ENCODE measurements at regions not wholly inside any gene's neighbourhood (a gene's known extent, or its start where the extent isn't known, plus 50 kb on each side); places are given as distances from the start of the nearest gene placed in this dataset.
A peak's percentile ranks its signal among the peaks of the same experiment; 100 is the strongest.

GRCh38 chr3:139095803-139096466, 51.2 kb upstream of the PRR23C start:
- H4K12ac ChIP-seq (ENCODE audit: low read depth, low read length) = no peak overlapping the region
- no peak overlapping the region for H3K18ac ChIP-seq (ENCODE audit: low read length)
- H3K4me1 ChIP-seq (ENCODE audit: control insufficient read depth in 1 of 2, insufficient read depth in 2 of 2, low read length in 2 of 2) = no peaks in the 10 kb centered on the region
- no peak overlapping the region for H4K91ac ChIP-seq (ENCODE audit: low read depth, low read length)
- DNase-seq = no peak
- H3K27ac ChIP-seq (ENCODE audit: low read depth, low read length) = no peak overlapping the region
- no peaks in the 10 kb centered on the region for H3K27me3 ChIP-seq (ENCODE audit: insufficient read depth, low read length)
- no peak overlapping the region for H2AK5ac ChIP-seq (ENCODE audit: low read length)
- H3K14ac ChIP-seq (ENCODE audit: low read length) = no peak overlapping the region
- WGBS (ENCODE audit: extremely low coverage, insufficient coverage, insufficient read length) = no CpG with 5 or more reads among the region's 4 CpGs
- H2BK5ac ChIP-seq (ENCODE audit: low read depth, low read length, poor library complexity) = no peak overlapping the region
- no peak overlapping the region for H3K4me3 ChIP-seq (ENCODE audit: low read depth, low read length)
- H3K79me2 ChIP-seq (ENCODE audit: control insufficient read depth, insufficient read depth, low read length, poor library complexity) = no peaks in the 10 kb centered on the region
- H2BK120ac ChIP-seq (ENCODE audit: insufficient read depth, low read length, poor library complexity) = no peak overlapping the region
- H3K79me1 ChIP-seq (ENCODE audit: low read length) = no peaks in the 10 kb centered on the region
- H3K9ac ChIP-seq (ENCODE audit: low read length) = no peak overlapping the region
- no peak overlapping the region for H4K8ac ChIP-seq (ENCODE audit: low read depth, low read length)
- H3K36me3 ChIP-seq (ENCODE audit: control insufficient read depth in 1 of 2, insufficient read depth in 2 of 2, low read length in 2 of 2) = no peaks in the 10 kb centered on the region
- no peak overlapping the region for H2AFZ ChIP-seq (ENCODE audit: insufficient read depth, low read length, poor library complexity)
- no peak overlapping the region for H3K4ac ChIP-seq (ENCODE audit: low read depth, low read length)
- no peaks in the 10 kb centered on the region for H3K9me3 ChIP-seq (ENCODE audit: insufficient read depth, low read depth, low read length)
- H3K23ac ChIP-seq (ENCODE audit: low read length) = no peak overlapping the region
- no peak overlapping the region for H3K4me2 ChIP-seq (ENCODE audit: low read length)
- no peak overlapping the region for H2BK12ac ChIP-seq (ENCODE audit: low read length)

DNA sequence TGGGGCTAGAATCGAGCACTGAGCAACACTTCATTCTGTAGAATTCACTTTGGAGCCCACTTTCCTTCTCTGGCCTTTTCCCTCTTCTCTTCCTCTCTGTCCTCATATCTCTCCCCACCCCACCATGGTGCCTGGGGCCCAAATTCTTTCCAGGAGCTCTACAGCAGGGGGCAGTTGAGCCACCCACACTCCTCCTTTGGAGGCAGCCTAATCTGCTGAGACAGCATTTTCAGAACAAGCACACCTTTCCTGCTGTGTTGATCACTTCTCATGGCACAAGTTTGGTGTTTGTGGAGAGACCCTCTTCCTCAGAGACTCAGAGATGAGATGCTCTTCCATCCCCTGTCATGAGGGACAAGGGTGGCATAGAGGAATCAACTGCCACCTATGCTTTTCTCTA, 52.0 kb upstream of the PRR23C start:
- no peak overlapping the region for H3K4me2 ChIP-seq (ENCODE audit: low read length)

GRCh38 chr3:139098391-139098790, 53.7 kb upstream of the PRR23C start:
- Histone ChIP-seq H4K91ac (ENCODE audit: low read depth, low read length) (no peak overlapping the region), H3K36me3 (ENCODE audit: control insufficient read depth in 1 of 2, insufficient read depth in 2 of 2, low read length in 2 of 2) (no peaks in the 10 kb centered on the region), H3K27ac (ENCODE audit: low read depth, low read length) (no peak overlapping the region), H2BK12ac (ENCODE audit: low read length) (no peak overlapping the region), H3K9me3 (ENCODE audit: insufficient read depth, low read depth, low read length) (no peaks in the 10 kb centered on the region), H3K79me1 (ENCODE audit: low read length) (no peaks in the 10 kb centered on the region), H3K9ac (ENCODE audit: low read length) (no peak overlapping the region), H2AK5ac (ENCODE audit: low read length) (no peak overlapping the region), H3K79me2 (ENCODE audit: control insufficient read depth, insufficient read depth, low read length, poor library complexity) (no peaks in the 10 kb centered on the region), H2BK5ac (ENCODE audit: low read depth, low read length, poor library complexity) (no peak overlapping the region), H2BK120ac (ENCODE audit: insufficient read depth, low read length, poor library complexity) (no peak overlapping the region), H3K18ac (ENCODE audit: low read length) (no peak overlapping the region), H3K4me1 (ENCODE audit: control insufficient read depth in 1 of 2, insufficient read depth in 2 of 2, low read length in 2 of 2) (no peaks in the 10 kb centered on the region), H4K12ac (ENCODE audit: low read depth, low read length) (no peak overlapping the region), H3K4me3 (ENCODE audit: low read depth, low read length) (no peak overlapping the region), H2AFZ (ENCODE audit: insufficient read depth, low read length, poor library complexity) (no peak overlapping the region), H3K23ac (ENCODE audit: low read length) (no peak overlapping the region), H3K4me2 (ENCODE audit: low read length) (no peak overlapping the region), H4K8ac (ENCODE audit: low read depth, low read length) (no peak overlapping the region), H3K14ac (ENCODE audit: low read length) (no peak overlapping the region), H3K4ac (ENCODE audit: low read depth, low read length) (no peak overlapping the region), H3K27me3 (ENCODE audit: insufficient read depth, low read length) (no peaks in the 10 kb centered on the region)
- DNase-seq = no peak
- no CpG with 5 or more reads among the region's 1 CpG for WGBS (ENCODE audit: extremely low coverage, insufficient coverage, insufficient read length)

More for the DNA sequence above, 52.0 kb upstream of the PRR23C start:
- no peaks in the 10 kb centered on the region for H3K27me3 ChIP-seq (ENCODE audit: insufficient read depth, low read length)
- H3K9ac ChIP-seq (ENCODE audit: low read length) = no peak overlapping the region
- H2BK12ac ChIP-seq (ENCODE audit: low read length) = no peak overlapping the region
- WGBS (ENCODE audit: extremely low coverage, insufficient coverage, insufficient read length) = no CpG with 5 or more reads among the region's 1 CpG
- H4K91ac ChIP-seq (ENCODE audit: low read depth, low read length) = no peak overlapping the region
- no peaks in the 10 kb centered on the region for H3K4me1 ChIP-seq (ENCODE audit: control insufficient read depth in 1 of 2, insufficient read depth in 2 of 2, low read length in 2 of 2)
- H3K9me3 ChIP-seq (ENCODE audit: insufficient read depth, low read depth, low read length) = no peaks in the 10 kb centered on the region
- H4K8ac ChIP-seq (ENCODE audit: low read depth, low read length) = no peak overlapping the region
- no peak overlapping the region for H3K4ac ChIP-seq (ENCODE audit: low read depth, low read length)
- H2BK120ac ChIP-seq (ENCODE audit: insufficient read depth, low read length, poor library complexity) = no peak overlapping the region
- H3K36me3 ChIP-seq (ENCODE audit: control insufficient read depth in 1 of 2, insufficient read depth in 2 of 2, low read length in 2 of 2) = no peaks in the 10 kb centered on the region
- H3K27ac ChIP-seq (ENCODE audit: low read depth, low read length) = no peak overlapping the region
- H3K4me3 ChIP-seq (ENCODE audit: low read depth, low read length) = no peak overlapping the region
- H2BK5ac ChIP-seq (ENCODE audit: low read depth, low read length, poor library complexity) = no peak overlapping the region
- H3K79me2 ChIP-seq (ENCODE audit: control insufficient read depth, insufficient read depth, low read length, poor library complexity) = no peaks in the 10 kb centered on the region
- no peak overlapping the region for H2AFZ ChIP-seq (ENCODE audit: insufficient read depth, low read length, poor library complexity)
- no peak for DNase-seq
- no peak overlapping the region for H3K23ac ChIP-seq (ENCODE audit: low read length)
- no peak overlapping the region for H3K14ac ChIP-seq (ENCODE audit: low read length)
- H4K12ac ChIP-seq (ENCODE audit: low read depth, low read length) = peak overlapping the region; percentile 56
- no peak overlapping the region for H3K18ac ChIP-seq (ENCODE audit: low read length)
- H2AK5ac ChIP-seq (ENCODE audit: low read length) = no peak overlapping the region
- H3K79me1 ChIP-seq (ENCODE audit: low read length) = no peaks in the 10 kb centered on the region

DNA sequence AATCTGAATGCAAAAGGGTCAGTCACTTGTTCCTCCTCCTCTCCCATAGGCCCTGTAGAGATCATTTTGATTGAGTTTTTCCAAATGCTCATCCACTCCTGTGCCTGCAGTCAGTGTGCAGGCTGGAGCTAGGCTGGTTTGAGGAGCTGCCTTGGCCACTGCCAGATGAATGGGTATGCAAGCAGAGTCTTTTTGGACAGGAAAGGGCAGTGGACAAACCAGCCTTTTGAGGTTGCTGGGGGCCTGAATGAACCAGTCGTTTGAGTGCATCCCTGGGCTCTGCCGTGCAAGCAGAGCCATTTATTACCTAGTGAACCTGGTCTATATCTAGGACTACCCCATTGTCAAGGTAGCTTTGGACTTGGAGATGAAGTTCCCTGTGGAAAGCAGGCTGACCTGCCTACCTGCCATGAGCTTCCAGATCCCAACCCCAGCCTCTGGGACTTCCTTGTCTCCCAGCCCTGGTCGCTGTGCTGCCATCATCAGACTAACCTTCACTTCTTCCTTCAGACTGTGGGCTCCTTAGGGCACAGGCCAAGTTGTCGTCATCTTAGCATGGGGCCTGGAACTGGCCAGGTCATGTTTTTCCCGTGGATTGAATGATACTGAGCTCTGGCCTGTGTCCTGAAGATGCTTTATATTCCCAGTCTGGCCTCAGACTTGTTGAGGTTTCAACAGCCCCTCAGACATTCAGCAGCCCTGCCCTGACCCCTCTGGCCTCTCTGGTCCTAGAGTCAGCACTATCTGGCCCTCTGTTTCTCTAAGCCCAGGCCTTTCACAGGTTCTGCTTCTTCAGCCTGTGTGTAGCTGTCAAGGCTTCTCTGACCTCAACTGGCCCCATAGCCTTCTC, 55.5 kb upstream of the PRR23C start:
- H3K4me1 ChIP-seq (ENCODE audit: control insufficient read depth in 1 of 2, insufficient read depth in 2 of 2, low read length in 2 of 2) = no peaks in the 10 kb centered on the region
- no peak overlapping the region for H3K14ac ChIP-seq (ENCODE audit: low read length)

More for the DNA sequence above, 55.5 kb upstream of the PRR23C start:
- H3K4me2 ChIP-seq (ENCODE audit: low read length) = no peak overlapping the region
- H3K79me1 ChIP-seq (ENCODE audit: low read length) = no peaks in the 10 kb centered on the region
- no peak overlapping the region for H3K23ac ChIP-seq (ENCODE audit: low read length)
- H3K9me3 ChIP-seq (ENCODE audit: insufficient read depth, low read depth, low read length) = no peaks in the 10 kb centered on the region
- no peaks in the 10 kb centered on the region for H3K79me2 ChIP-seq (ENCODE audit: control insufficient read depth, insufficient read depth, low read length, poor library complexity)
- no peak overlapping the region for H2AK5ac ChIP-seq (ENCODE audit: low read length)
- H4K8ac ChIP-seq (ENCODE audit: low read depth, low read length) = no peak overlapping the region
- no peak overlapping the region for H2BK120ac ChIP-seq (ENCODE audit: insufficient read depth, low read length, poor library complexity)
- H3K27me3 ChIP-seq (ENCODE audit: insufficient read depth, low read length) = no peaks in the 10 kb centered on the region
- H3K4me3 ChIP-seq (ENCODE audit: low read depth, low read length) = no peak overlapping the region
- H3K9ac ChIP-seq (ENCODE audit: low read length) = no peak overlapping the region
- H3K4ac ChIP-seq (ENCODE audit: low read depth, low read length) = no peak overlapping the region
- no peak overlapping the region for H4K91ac ChIP-seq (ENCODE audit: low read depth, low read length)
- no peak overlapping the region for H3K18ac ChIP-seq (ENCODE audit: low read length)
- DNase-seq = no peak
- no peak overlapping the region for H2BK12ac ChIP-seq (ENCODE audit: low read length)
- no peaks in the 10 kb centered on the region for H3K36me3 ChIP-seq (ENCODE audit: control insufficient read depth in 1 of 2, insufficient read depth in 2 of 2, low read length in 2 of 2)
- no peak overlapping the region for H3K27ac ChIP-seq (ENCODE audit: low read depth, low read length)
- H2AFZ ChIP-seq (ENCODE audit: insufficient read depth, low read length, poor library complexity) = no peak overlapping the region
- H2BK5ac ChIP-seq (ENCODE audit: low read depth, low read length, poor library complexity) = no peak overlapping the region
- H4K12ac ChIP-seq (ENCODE audit: low read depth, low read length) = no peak overlapping the region
- WGBS (ENCODE audit: extremely low coverage, insufficient coverage, insufficient read length) = no CpG with 5 or more reads among the region's 5 CpGs
